ENCODE measurements at regions not wholly inside any gene's neighbourhood (a gene's known extent, or its start where the extent isn't known, plus 50 kb on each side); places are given as distances from the start of the nearest gene placed in this dataset.
A peak's percentile ranks its signal among the peaks of the same experiment; 100 is the strongest.

DNA sequence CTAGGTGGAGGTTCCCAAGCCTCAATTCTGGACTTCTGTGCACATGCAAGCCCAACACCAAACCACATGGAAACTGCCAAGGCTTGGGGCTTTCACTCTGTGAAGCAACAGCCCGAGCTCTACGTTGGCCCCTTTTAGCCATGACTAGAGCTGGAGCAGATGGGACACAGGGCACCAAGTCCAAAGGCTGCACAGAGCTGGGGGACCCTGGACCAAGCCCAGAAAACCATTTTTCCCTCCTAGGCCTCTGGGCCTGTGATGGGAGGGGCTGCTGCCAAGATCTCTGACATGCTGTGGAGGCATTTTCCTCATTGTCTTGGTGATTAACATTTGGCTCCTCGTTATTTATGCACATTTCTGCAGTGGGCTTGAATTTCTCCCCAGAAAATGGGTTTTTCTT lies 258.7 kb upstream of the ACTRT1 start:
- DNase-seq (ENCODE audit: low spot score), result no peak

DNA sequence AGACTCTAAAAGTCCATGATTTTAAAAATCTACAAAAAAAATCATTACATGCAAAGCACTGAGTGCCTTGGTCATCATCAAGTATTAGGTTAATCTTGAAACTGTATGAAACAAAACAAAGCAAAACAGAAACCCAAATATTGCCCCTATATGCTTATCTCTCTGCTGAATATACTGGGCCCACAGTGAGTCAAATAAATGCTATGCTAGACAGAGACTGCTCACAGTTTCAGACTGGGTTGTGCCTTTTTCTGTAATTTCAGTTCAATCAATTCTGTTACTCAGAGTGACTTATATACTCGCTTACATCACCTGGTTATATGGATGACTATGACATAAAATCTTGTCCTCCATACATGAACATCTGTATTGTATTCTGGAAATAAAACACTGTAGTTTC lies 257.1 kb upstream of the ACTRT1 start:
- no peak for DNase-seq (ENCODE audit: low spot score)

DNA sequence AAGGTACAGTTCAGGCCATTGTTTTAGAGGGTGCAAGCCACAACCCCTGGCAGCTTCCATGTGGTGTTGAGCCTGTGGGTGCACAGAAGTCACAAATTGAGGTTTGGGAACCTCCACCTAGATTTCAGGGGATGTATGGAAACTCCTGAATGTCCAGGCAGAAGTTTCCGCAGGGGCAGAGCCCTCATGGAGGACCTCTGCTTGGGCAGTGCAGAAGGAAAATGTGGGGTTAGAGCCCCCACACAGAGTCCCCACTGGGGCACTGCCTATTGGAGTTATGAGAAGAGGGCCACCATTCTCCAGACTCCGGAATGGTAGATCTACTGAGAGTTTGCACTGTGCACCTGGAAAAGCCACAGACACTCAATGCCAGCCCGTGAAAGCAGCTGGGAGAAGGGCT lies 242.0 kb upstream of the ACTRT1 start:
- DNase-seq (ENCODE audit: low spot score), result no peak

DNA sequence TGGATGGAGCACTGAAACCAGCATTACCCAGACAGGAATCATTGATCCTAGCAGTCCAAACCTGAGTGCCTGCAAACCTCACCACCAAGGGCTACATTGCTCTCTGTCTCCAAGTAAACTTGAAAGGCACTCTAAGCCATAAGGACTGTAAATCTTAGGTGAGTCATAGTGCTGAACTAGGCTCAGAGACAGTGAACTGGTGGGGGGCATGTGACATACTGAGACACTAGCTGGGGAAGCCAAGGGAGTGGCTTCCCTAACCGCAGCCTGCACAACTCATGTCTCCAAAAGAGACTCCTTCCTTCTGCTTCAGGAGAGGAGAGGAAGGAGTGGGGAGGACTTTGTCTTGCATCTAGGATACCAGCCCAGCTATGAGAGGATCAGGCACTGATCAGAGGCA lies 235.5 kb upstream of the ACTRT1 start:
- no peak for DNase-seq (ENCODE audit: low spot score)

DNA sequence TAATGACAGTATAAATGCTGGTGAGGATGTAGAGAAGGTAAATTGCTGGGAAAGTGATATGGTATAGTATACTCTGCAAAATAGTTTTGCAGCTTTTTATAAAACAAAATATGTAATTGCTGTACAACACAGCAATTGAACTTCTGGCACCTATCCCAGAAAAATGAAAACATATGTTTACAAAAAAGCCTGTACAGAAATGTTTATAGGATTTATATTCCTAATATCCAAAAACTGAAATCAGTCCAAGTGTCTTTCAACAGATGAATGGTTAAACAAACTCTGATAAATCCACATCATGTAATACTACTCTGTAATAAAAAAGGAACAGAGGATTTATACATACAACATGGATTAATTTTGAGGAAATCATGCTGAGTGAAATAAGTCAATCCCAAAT lies 198.4 kb upstream of the ACTRT1 start:
- DNase-seq (ENCODE audit: low spot score), result no peak

DNA sequence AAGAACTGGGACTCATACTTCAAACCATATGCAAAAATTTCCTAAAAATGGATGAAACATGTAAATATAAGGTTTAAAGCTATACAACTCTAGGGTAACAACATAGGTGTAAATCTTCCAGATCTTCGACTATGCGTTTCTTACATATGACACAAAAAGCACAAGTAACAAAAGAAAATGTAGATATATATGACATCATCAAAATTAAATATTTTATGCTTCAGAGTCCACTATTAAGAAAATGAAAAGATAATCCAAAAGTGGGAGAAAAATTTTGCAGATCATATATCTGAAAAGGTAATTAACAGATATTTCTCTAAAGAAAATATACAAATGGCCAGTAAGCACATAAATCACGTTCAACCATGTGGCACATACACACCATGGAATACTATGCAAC lies 164.2 kb upstream of the ACTRT1 start:
- DNase-seq (ENCODE audit: low spot score), result no peak

DNA sequence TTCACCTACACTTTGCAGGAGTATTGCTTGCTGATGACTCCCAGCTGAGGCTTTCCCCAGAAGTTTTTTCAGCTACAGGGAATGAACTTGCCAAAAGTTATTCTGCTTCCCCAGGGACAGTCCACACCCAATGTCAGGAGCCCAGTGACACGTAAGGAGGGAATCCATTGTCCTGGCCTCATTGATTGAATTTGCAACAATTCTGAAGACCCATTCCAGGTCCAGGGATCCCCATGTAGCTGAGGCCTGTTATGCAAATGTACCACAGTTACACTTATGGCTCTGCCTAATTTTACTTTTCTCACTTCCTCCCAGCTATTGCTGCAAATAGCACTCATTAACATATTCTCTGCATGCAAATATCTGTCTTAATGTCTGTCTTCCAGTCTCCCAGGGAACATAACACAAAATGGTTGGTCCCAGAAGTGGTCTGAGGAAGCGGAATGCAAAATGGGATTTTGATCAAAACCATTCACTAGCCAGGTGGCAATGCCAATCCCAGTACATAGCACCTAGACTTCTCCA lies 113.7 kb upstream of the ACTRT1 start:
- no peak for DNase-seq (ENCODE audit: low spot score)

DNA sequence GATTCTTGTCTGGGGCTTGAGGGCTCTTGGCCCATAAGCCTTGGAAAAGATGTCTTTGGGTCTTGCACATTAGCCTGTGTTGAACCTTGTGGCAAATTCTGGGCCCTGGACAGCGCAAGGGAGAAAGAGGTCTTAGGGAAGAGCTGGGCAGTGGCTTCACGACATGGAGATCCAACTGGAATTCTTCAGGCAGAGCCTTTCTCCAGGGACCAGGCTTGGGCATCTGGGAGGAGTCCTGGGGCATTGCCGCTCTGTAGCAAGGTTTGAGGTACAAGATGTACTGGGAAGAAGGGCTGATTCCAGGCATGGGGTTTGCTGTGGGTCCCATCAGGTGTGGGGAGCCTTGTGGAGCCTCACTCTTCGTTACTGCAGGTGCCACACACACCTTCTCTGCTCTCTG lies 104.0 kb upstream of the ACTRT1 start:
- DNase-seq (ENCODE audit: low spot score), result no peak

DNA sequence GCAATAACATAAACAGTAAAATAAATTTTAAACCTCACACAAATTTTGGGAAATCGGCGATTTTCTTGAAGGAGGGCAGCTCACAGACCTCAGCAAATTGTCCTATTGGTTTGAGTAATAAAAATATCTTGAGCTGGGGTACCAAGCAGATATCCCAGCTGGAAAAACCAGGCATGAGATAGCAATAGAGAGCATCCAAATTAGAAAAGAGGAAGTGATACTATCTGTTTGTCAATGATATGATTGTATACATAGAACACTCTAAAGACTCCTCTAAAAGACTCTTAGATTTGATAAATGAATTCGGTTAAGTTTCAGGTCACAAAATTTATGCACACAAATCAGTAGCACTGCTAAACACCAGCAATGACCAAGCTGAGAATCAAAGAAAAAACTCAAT lies 90.5 kb upstream of the ACTRT1 start:
- DNase-seq (ENCODE audit: low spot score), result no peak

DNA sequence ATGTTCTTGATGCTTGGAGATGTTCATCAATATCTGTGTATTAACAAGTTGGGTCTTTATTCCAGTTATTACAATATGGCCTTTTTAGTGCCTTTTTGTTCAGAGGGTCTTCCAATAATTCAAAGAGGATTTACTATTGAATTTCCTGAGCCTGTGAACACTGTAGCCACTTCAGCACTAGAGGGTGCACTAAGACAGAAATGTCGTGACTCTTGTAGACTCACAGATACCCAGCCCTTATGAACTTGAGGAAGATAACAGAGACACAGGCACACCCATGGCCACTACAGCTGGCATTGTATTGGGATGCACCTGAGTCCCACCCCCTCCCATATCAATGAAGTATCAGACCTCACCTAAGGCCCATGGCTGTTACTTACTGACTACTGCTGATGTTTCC lies 54.4 kb upstream of the ACTRT1 start:
- DNase-seq (ENCODE audit: low spot score), result peak; percentile 29

DNA sequence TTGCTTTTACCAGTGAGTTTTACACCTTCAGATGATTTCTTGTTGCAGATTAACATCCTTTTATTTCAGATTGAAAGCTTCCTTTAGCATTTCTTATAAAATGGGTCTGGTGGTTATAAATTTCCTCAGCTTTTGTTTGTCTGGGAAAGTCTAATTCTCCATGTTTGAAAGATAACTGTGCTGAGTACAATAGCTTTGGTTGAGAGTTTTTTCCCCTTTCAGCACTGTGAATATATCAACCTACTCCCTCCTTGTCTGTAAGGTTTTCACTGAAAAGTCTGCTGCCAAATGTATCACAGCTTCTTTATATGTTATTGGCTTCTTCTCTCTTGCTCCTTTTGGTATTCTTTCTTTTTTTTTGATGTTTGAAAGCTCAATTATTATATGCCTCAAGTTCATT lies 53.5 kb upstream of the ACTRT1 start:
- no peak for DNase-seq (ENCODE audit: low spot score)

Data from kidney tubule cell (primary cell).